WTC11 (cell line): ENCODE measurements at regions not wholly inside any gene's neighbourhood (a gene's known extent, or its start where the extent isn't known, plus 50 kb on each side); places are given as distances from the start of the nearest gene placed in this dataset.

ENCODE experiments used
- ATF2 ChIP-seq: sonication (generic); formaldehyde crosslinking; IDR thresholded peaks from 2 replicates; pipeline ENCODE4 v1.8.1; 2022; ENCODE audit warnings: low read depth, missing genetic modification reagents, borderline replicate concordance
- CREB1 ChIP-seq: sonication (generic); formaldehyde crosslinking; IDR thresholded peaks from 2 replicates; pipeline ENCODE4 v1.8.0; 2023; ENCODE audit warnings: mild to moderate bottlenecking, missing genetic modification reagents
- CTCF ChIP-seq: fragments of 200-600 bp; IDR thresholded peaks from 2 replicates; pipeline ENCODE4 v1.8.0; 2022; ENCODE audit warnings: antibody characterized with exemption
- FOXP4 ChIP-seq: sonication (generic); formaldehyde crosslinking; IDR thresholded peaks from 2 replicates; pipeline ENCODE4 v1.8.0; 2022; ENCODE audit warnings: mild to moderate bottlenecking, missing genetic modification reagents
- IRF2 ChIP-seq: sonication (generic); formaldehyde crosslinking; IDR thresholded peaks from 2 replicates; pipeline ENCODE4 v1.8.0; 2022; ENCODE audit warnings: low read depth, missing genetic modification reagents, borderline replicate concordance
- NR3C1 ChIP-seq: sonication (generic); formaldehyde crosslinking; conservative IDR thresholded peaks from 2 replicates; pipeline ENCODE4 v1.8.1; 2023; ENCODE audit warnings: low read depth, mild to moderate bottlenecking, missing genetic modification reagents
- SP1 ChIP-seq: sonication (generic); formaldehyde crosslinking; conservative IDR thresholded peaks from 2 replicates; pipeline ENCODE4 v1.8.1; 2022; ENCODE audit warnings: missing genetic modification reagents
- STAT6 ChIP-seq: sonication (generic); formaldehyde crosslinking; conservative IDR thresholded peaks from 2 replicates; pipeline ENCODE4 v1.8.1; 2023; ENCODE audit warnings: mild to moderate bottlenecking, low read depth, missing genetic modification reagents, moderate library complexity
- TEAD4 ChIP-seq: sonication (generic); formaldehyde crosslinking; IDR thresholded peaks from 2 replicates; pipeline ENCODE4 v1.8.0; 2022; ENCODE audit warnings: mild to moderate bottlenecking, missing genetic modification reagents
- TP53 ChIP-seq: sonication (generic); formaldehyde crosslinking; IDR thresholded peaks from 2 replicates; pipeline ENCODE4 v1.8.1; 2023; ENCODE audit warnings: mild to moderate bottlenecking, missing genetic modification reagents
- USF2 ChIP-seq: sonication (generic); formaldehyde crosslinking; IDR thresholded peaks from 2 replicates; pipeline ENCODE4 v1.8.1; 2023; ENCODE audit warnings: mild to moderate bottlenecking, missing genetic modification reagents, moderate library complexity
- ZNF416 ChIP-seq: fragments of 250-450 bp; sonication (Bioruptor Pico); IDR thresholded peaks from 2 replicates; pipeline ENCODE4 v1.9.0; 2021; ENCODE audit warnings: mild to moderate bottlenecking, inconsistent platforms

GRCh38 chr21:15671188-15671587 lies 58.6 kb upstream of the USP25 start:
- TF ChIP-seq IRF2 (CRISPR knock-in tag) (no peak), USF2 (CRISPR knock-in tag) (no peak), CTCF (no peak), SP1 (CRISPR knock-in tag) (no peak), FOXP4 (no peak), TEAD4 (CRISPR knock-in tag) (no peak), TP53 (no peak), ZNF416 (CRISPR knock-in tag) (no peak), CREB1 (no peak), ATF2 (CRISPR knock-in tag) (no peak), STAT6 (CRISPR knock-in tag) (no peak), NR3C1 (CRISPR knock-in tag) (no peak)
